HCT116 (cell line): ENCODE measurements at regions not wholly inside any gene's neighbourhood (a gene's known extent, or its start where the extent isn't known, plus 50 kb on each side); places are given as distances from the start of the nearest gene placed in this dataset.
"Not testable (repeated sequence)": the region's sequence is repeated elsewhere in the genome, so short reads cannot be mapped to it uniquely, and the experiment has no call there.

ENCODE experiments used
- ATAC-seq: fragments of 200-7000 bp; cut with Tn5 transposase; 2 replicates; pipeline ENCODE4 v1.9.1; 2020; ENCODE audit warnings: mild to moderate bottlenecking, moderate library complexity
- BruUV-seq: library from RNA; stranded (reverse); fragments of 400-500 nt; replicated peaks from 2 replicates; lab custom pipeline; 2021; lab: Mats Ljungman, UMichigan
- CTCF ChIA-PET: fragments of 300-600 bp; sonication (Branson Sonifier 250); formaldehyde crosslinking; loops from one replicate; lab custom pipeline; 2021; ENCODE audit warnings: antibody characterized with exemption; lab: Charles Lee
- POLR2A ChIA-PET: fragments of 300-600, 350-600 bp; sonication (Branson Sonifier 250); formaldehyde crosslinking; loops from one replicate; lab custom pipeline; 2021; ENCODE audit warnings: antibody characterized with exemption; lab: Charles Lee
- RAD21 ChIA-PET, 2 experiments: fragments of 300-600 bp; sonication (Branson Sonifier 250); formaldehyde crosslinking; loops; one replicate each; lab custom pipeline; 2023; ENCODE audit warnings: low total read pairs in 2 of 2; ENCODE audit not compliant: uncharacterized antibody in 2 of 2, unreplicated experiment in 2 of 2, low non-redundant PET in 1 of 2; lab: Charles Lee
- DNase-seq: peaks from one replicate; pipeline ENCODE4 v3.0.0-alpha.2; 2010; ENCODE audit warnings: low read depth, low spot score
- H2AFZ ChIP-seq: fragments of 200-600 bp; shearing (Covaris generic), sonication (generic); 2 replicates; pipeline ENCODE4 v1.6.1; 2017; ENCODE audit warnings: low read depth, mixed run types, mixed read lengths, antibody characterized with exemption, low read length; ENCODE audit not compliant: poor library complexity, severe bottlenecking
- H3K27ac ChIP-seq: 2 replicates; pipeline ENCODE4 v1.5.1; 2012; ENCODE audit warnings: low read depth, low read length
- H3K27me3 ChIP-seq: fragments of 200-600 bp; sonication (generic); 2 replicates; pipeline ENCODE4 v1.6.1; 2016; ENCODE audit warnings: mixed run types, low read length, mixed read lengths; ENCODE audit not compliant: insufficient read depth
- H3K36me3 ChIP-seq, 2 experiments: fragments of 200-500 bp in 1 of 2; fragments of 200-600 bp in 1 of 2; sonication (Bioruptor generic) in 1 of 2; sonication (generic) in 1 of 2; 2 replicates each; pipeline versions ENCODE4 v1.5.1 to v1.6.1; 2014 to 2016; ENCODE audit warnings: low read length in 2 of 2, inconsistent platforms in 1 of 2, mixed read lengths in 1 of 2, mixed run types in 1 of 2; ENCODE audit not compliant: insufficient read depth in 2 of 2, control insufficient read depth in 1 of 2
- H3K4me1 ChIP-seq, 2 experiments: fragments of 200-600 bp in 1 of 2; sonication (generic) in 1 of 2; 2 replicates each; pipeline versions ENCODE4 v1.5.1 to v1.6.1; 2012 to 2017; ENCODE audit warnings: low read length in 2 of 2, inconsistent platforms in 1 of 2, mild to moderate bottlenecking in 1 of 2, mixed read lengths in 1 of 2, mixed run types in 1 of 2, moderate library complexity in 1 of 2; ENCODE audit not compliant: insufficient read depth in 2 of 2, control insufficient read depth in 1 of 2
- H3K4me2 ChIP-seq: fragments of 200-600 bp; sonication (generic); 2 replicates; pipeline ENCODE4 v1.6.1; 2017; ENCODE audit warnings: mixed run types, low read length, mixed read lengths
- H3K4me3 ChIP-seq, 2 experiments: fragments of 200-600 bp in 1 of 2; sonication (generic) in 1 of 2; replicated peaks in 1 of 2; 2 replicates each; pipeline ENCODE4 v1.5.1; 2011 to 2016; ENCODE audit warnings: low read length in 2 of 2, control low read depth in 1 of 2, low read depth in 1 of 2, mild to moderate bottlenecking in 1 of 2, mixed read lengths in 1 of 2, mixed run types in 1 of 2
- H3K79me2 ChIP-seq: fragments of 200-600 bp; sonication (generic); 2 replicates; pipeline ENCODE4 v1.6.1; 2017; ENCODE audit warnings: mild to moderate bottlenecking, mixed run types, low read length, moderate library complexity, mixed read lengths; ENCODE audit not compliant: insufficient read depth
- H3K9ac ChIP-seq: fragments of 200-600 bp; sonication (generic); 2 replicates; pipeline ENCODE4 v1.6.1; 2016; ENCODE audit warnings: low read length, mixed read lengths
- H3K9me2 ChIP-seq: fragments of 200-600 bp; sonication (generic), shearing (Covaris generic); 2 replicates; pipeline ENCODE4 v1.6.1; 2017; ENCODE audit warnings: mixed run types, mild to moderate bottlenecking, moderate library complexity; ENCODE audit not compliant: insufficient read depth
- H3K9me3 ChIP-seq, 2 experiments: fragments of 200-500 bp in 1 of 2; fragments of 200-600 bp in 1 of 2; sonication (Bioruptor generic) in 1 of 2; sonication (generic) in 1 of 2; 2 replicates each; pipeline ENCODE4 v1.6.1; 2014 to 2017; ENCODE audit warnings: low read length in 2 of 2, mixed read lengths in 2 of 2, inconsistent platforms in 1 of 2, low read depth in 1 of 2, mild to moderate bottlenecking in 1 of 2, mixed run types in 1 of 2, moderate library complexity in 1 of 2; ENCODE audit not compliant: control insufficient read depth in 1 of 2, insufficient read depth in 1 of 2
- H4K20me1 ChIP-seq: fragments of 200-600 bp; sonication (generic), shearing (Covaris generic); 2 replicates; pipeline ENCODE4 v1.6.1; 2017; ENCODE audit warnings: mixed run types, mild to moderate bottlenecking, moderate library complexity; ENCODE audit not compliant: insufficient read depth
- CBX3 ChIP-seq: IDR thresholded peaks from 2 replicates; pipeline ENCODE4 v1.6.1; 2012; ENCODE audit warnings: low read depth
- EGR1 ChIP-seq: IDR thresholded peaks from 2 replicates; pipeline ENCODE4 v1.6.1; 2012; ENCODE audit warnings: low read depth
- ELF1 ChIP-seq: IDR thresholded peaks from 2 replicates; pipeline ENCODE4 v1.6.1; 2012; ENCODE audit warnings: low read depth, borderline replicate concordance
- EZH2 ChIP-seq: fragments of 200-600 bp; sonication (generic); IDR thresholded peaks from 2 replicates; pipeline ENCODE4 v1.6.1; 2017; ENCODE audit warnings: antibody characterized with exemption, mixed run types
- EZH2phosphoT487 ChIP-seq: fragments of 200-600 bp; IDR thresholded peaks from 2 replicates; pipeline ENCODE4 v1.6.1; 2018; ENCODE audit warnings: antibody characterized with exemption, borderline replicate concordance
- FOSL1 ChIP-seq: IDR thresholded peaks from 2 replicates; pipeline ENCODE4 v1.6.1; 2012; ENCODE audit warnings: low read depth
- JUND ChIP-seq: IDR thresholded peaks from 2 replicates; pipeline ENCODE4 v1.6.1; 2012
- POLR2A ChIP-seq: IDR thresholded peaks from 2 replicates; pipeline ENCODE4 v1.7.0; 2011; ENCODE audit warnings: borderline replicate concordance; ENCODE audit not compliant: insufficient read depth, insufficient read length; ENCODE audit errors: extremely low read depth
- RAD21 ChIP-seq: IDR thresholded peaks from 2 replicates; pipeline ENCODE4 v1.6.1; 2012; ENCODE audit warnings: low read depth, mild to moderate bottlenecking
- SIN3A ChIP-seq: IDR thresholded peaks from 2 replicates; pipeline ENCODE4 v1.6.1; 2012; ENCODE audit warnings: low read depth
- SP1 ChIP-seq: IDR thresholded peaks from 2 replicates; pipeline ENCODE4 v1.6.1; 2012; ENCODE audit warnings: low read depth
- TCF7L2 ChIP-seq: IDR thresholded peaks from 2 replicates; pipeline ENCODE4 v1.7.0; 2011; ENCODE audit warnings: borderline replicate concordance, inconsistent platforms; ENCODE audit not compliant: insufficient read depth, insufficient read length; ENCODE audit errors: extremely low read depth
- ZFX ChIP-seq: fragments of 450-650 bp; IDR thresholded peaks from 2 replicates; pipeline ENCODE4 v1.6.1; 2017
- ZNF274 ChIP-seq: fragments of 200-500 bp; sonication (Bioruptor generic); IDR thresholded peaks from 2 replicates; pipeline ENCODE4 v1.6.1; 2014; ENCODE audit warnings: mild to moderate bottlenecking, low read depth, low read length, inconsistent platforms
- intact Hi-C: fragments of 100-400 bp; cut with micrococcal nuclease; formaldehyde crosslinking; loops from 2 replicates; pipeline ENCODE4 v1.10.0; 2022
- TF ChIP-seq, protein P1 (sequence below): IDR thresholded peaks from 2 replicates; pipeline ENCODE4 v1.6.1; 2011; ENCODE audit warnings: mild to moderate bottlenecking, low read length, moderate library complexity; ENCODE audit not compliant: insufficient replicate concordance; ENCODE audit errors: extremely low read depth
- TF ChIP-seq, protein P2 (sequence below), 3 experiments: fragments of 200-600 bp in 1 of 3; sonication (generic) in 1 of 3; IDR thresholded peaks in 2 of 3; conservative IDR thresholded peaks in 1 of 3; 2 replicates each; pipeline ENCODE4 v1.5.1; 2012 to 2017; ENCODE audit warnings: low read depth in 2 of 3, low read length in 2 of 3, antibody characterized with exemption in 1 of 3, borderline replicate concordance in 1 of 3, control low read depth in 1 of 3, mild to moderate bottlenecking in 1 of 3, mixed read lengths in 1 of 3, mixed run types in 1 of 3, moderate library complexity in 1 of 3; ENCODE audit not compliant: insufficient read depth in 1 of 3

GRCh38 chr5:92823551-92823950 is 757.5 kb downstream of the NR2F1-AS1 start:
- H3K9me2 ChIP-seq, H3K36me3 ChIP-seq, H4K20me1 ChIP-seq, H3K9ac ChIP-seq, DNase-seq, intact Hi-C loops, H3K4me2 ChIP-seq, H3K27ac ChIP-seq, H3K4me1 ChIP-seq, POLR2A ChIA-PET, H3K79me2 ChIP-seq, H3K27me3 ChIP-seq, H3K4me3 ChIP-seq, BruUV-seq, H3K9me3 ChIP-seq, ATAC-seq, H2AFZ ChIP-seq, CTCF ChIA-PET, RAD21 ChIA-PET: not testable (repeated sequence)

DNA sequence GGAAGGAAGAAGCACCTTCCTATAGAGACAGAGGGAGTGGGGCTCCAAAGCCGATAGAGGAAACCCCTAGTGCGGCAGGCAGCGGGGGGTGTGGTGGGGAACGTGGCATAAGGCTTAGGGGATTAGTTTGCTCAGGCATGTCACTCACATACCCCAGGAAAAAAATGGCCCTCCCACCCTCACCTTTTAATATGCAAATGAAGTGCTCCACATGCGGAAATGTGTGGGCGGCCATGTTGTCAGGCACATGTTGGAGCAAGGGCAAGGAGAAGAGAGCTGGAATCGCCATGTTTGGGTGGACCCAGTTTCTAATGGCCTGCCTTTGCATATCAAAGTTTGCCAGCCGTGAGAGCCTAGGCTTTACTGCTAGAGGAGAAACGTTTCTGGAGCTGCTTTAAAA is 758.8 kb downstream of the NR2F1-AS1 start:
- Histone ChIP-seq H3K27ac (no peak overlapping the region), H3K27me3 (no peaks in the 10 kb centered on the region), H3K9me2 (no peaks in the 10 kb centered on the region), H3K9me3 (no peaks in the 10 kb centered on the region), H3K9ac (no peak overlapping the region), H3K79me2 (no peaks in the 10 kb centered on the region), H3K36me3 (no peaks in the 10 kb centered on the region), H3K4me1 (no peaks in the 10 kb centered on the region), H3K4me2 (no peak overlapping the region), H3K4me3 (no peak overlapping the region), H4K20me1 (no peaks in the 10 kb centered on the region), H2AFZ (no peak overlapping the region)
- RAD21 ChIA-PET = interaction anchor here in 1 of 2 experiments (0.6 kb wide), 1 partner anchor 466 kb away, joined by 3 read pairs; no protein-coding TSS in a partner anchor
- intact Hi-C loops = no loop called here
- DNase-seq (no peak), ATAC-seq (no peak)
- BruUV-seq = no TSS peak
- POLR2A ChIA-PET = no interaction called here
- CTCF ChIA-PET = no interaction called here
- TF ChIP-seq EZH2 = no peak
- no peak for TF ChIP-seq POLR2A
- TF ChIP-seq CBX3 = no peak
- TF ChIP-seq ZFX = no peak
- TF ChIP-seq EZH2phosphoT487 = no peak
- TF ChIP-seq, protein P1, sequence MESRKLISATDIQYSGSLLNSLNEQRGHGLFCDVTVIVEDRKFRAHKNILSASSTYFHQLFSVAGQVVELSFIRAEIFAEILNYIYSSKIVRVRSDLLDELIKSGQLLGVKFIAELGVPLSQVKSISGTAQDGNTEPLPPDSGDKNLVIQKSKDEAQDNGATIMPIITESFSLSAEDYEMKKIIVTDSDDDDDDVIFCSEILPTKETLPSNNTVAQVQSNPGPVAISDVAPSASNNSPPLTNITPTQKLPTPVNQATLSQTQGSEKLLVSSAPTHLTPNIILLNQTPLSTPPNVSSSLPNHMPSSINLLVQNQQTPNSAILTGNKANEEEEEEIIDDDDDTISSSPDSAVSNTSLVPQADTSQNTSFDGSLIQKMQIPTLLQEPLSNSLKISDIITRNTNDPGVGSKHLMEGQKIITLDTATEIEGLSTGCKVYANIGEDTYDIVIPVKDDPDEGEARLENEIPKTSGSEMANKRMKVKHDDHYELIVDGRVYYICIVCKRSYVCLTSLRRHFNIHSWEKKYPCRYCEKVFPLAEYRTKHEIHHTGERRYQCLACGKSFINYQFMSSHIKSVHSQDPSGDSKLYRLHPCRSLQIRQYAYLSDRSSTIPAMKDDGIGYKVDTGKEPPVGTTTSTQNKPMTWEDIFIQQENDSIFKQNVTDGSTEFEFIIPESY = no peak
- TF ChIP-seq ZNF274 = no peak
- no peak for TF ChIP-seq SP1
- no peak for TF ChIP-seq SIN3A
- no peak for TF ChIP-seq TCF7L2
- TF ChIP-seq EGR1 = no peak
- TF ChIP-seq, protein P2, sequence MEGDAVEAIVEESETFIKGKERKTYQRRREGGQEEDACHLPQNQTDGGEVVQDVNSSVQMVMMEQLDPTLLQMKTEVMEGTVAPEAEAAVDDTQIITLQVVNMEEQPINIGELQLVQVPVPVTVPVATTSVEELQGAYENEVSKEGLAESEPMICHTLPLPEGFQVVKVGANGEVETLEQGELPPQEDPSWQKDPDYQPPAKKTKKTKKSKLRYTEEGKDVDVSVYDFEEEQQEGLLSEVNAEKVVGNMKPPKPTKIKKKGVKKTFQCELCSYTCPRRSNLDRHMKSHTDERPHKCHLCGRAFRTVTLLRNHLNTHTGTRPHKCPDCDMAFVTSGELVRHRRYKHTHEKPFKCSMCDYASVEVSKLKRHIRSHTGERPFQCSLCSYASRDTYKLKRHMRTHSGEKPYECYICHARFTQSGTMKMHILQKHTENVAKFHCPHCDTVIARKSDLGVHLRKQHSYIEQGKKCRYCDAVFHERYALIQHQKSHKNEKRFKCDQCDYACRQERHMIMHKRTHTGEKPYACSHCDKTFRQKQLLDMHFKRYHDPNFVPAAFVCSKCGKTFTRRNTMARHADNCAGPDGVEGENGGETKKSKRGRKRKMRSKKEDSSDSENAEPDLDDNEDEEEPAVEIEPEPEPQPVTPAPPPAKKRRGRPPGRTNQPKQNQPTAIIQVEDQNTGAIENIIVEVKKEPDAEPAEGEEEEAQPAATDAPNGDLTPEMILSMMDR (IDR thresholded peaks at IDR 0.05 in 2 of 3, conservative IDR thresholded peaks at IDR 0.05 in 1 of 3; ENCODE audit: borderline replicate concordance in 1 of 3, insufficient read depth in 1 of 3, low read depth in 2 of 3, low read length in 2 of 3) = no peak
- no peak for TF ChIP-seq FOSL1
- TF ChIP-seq RAD21 = no peak
- no peak for TF ChIP-seq ELF1
- TF ChIP-seq JUND = no peak
